MM.1S (cell line): ENCODE measurements at regions not wholly inside any gene's neighbourhood (a gene's known extent, or its start where the extent isn't known, plus 50 kb on each side); places are given as distances from the start of the nearest gene placed in this dataset.

Experiments used
- DNase-seq: peaks from one replicate; pipeline ENCODE4 v3.0.0-alpha.2; 2015
- H2AFZ ChIP-seq: fragments of 300-600 bp; sonication (generic); 2 replicates; pipeline ENCODE4 v1.6.0; 2016; ENCODE audit warnings: antibody characterized with exemption, low read length
- H3F3A ChIP-seq: fragments of 300-600 bp; sonication (generic); 2 replicates; pipeline ENCODE4 v1.6.1; 2016; ENCODE audit warnings: mild to moderate bottlenecking, antibody characterized with exemption, low read length, moderate library complexity, mixed read lengths; ENCODE audit not compliant: insufficient read depth
- H3K27ac ChIP-seq: fragments of 300-600 bp; sonication (generic); 2 replicates; pipeline ENCODE4 v1.5.1; 2016; ENCODE audit warnings: mild to moderate bottlenecking, low read length
- H3K27me3 ChIP-seq: fragments of 300-600 bp; sonication (generic); replicated peaks from 2 replicates; pipeline ENCODE4 v1.6.0; 2016; ENCODE audit warnings: low read length; ENCODE audit not compliant: insufficient read depth
- H3K36me3 ChIP-seq: fragments of 300-600 bp; sonication (generic); replicated peaks from 2 replicates; pipeline ENCODE4 v1.6.1; 2016; ENCODE audit warnings: mild to moderate bottlenecking, low read length, mixed read lengths; ENCODE audit not compliant: insufficient read depth
- H3K4me1 ChIP-seq: fragments of 300-600 bp; sonication (generic); 2 replicates; pipeline ENCODE4 v1.6.1; 2016; ENCODE audit warnings: low read length, mixed read lengths
- H3K4me2 ChIP-seq: fragments of 300-600 bp; sonication (generic); 2 replicates; pipeline ENCODE4 v1.6.0; 2016; ENCODE audit warnings: low read depth, low read length
- H3K4me3 ChIP-seq: fragments of 300-600 bp; sonication (generic); 2 replicates; pipeline ENCODE4 v1.5.1; 2016; ENCODE audit warnings: low read length, mixed read lengths
- H3K79me2 ChIP-seq: fragments of 300-600 bp; sonication (generic); 2 replicates; pipeline ENCODE4 v1.6.1; 2016; ENCODE audit warnings: mixed run types, low read length, mixed read lengths
- H3K9ac ChIP-seq: fragments of 300-600 bp; sonication (generic); 2 replicates; pipeline ENCODE4 v1.6.1; 2016; ENCODE audit warnings: low read length, mixed read lengths
- H3K9me2 ChIP-seq: fragments of 300-600 bp; sonication (generic); replicated peaks from 2 replicates; pipeline ENCODE4 v1.6.1; 2016; ENCODE audit warnings: mild to moderate bottlenecking, low read length, mixed read lengths; ENCODE audit not compliant: insufficient read depth
- H3K9me3 ChIP-seq: fragments of 300-600 bp; sonication (generic); replicated peaks from 2 replicates; pipeline ENCODE4 v1.6.1; 2016; ENCODE audit warnings: mild to moderate bottlenecking, low read length, mixed read lengths; ENCODE audit not compliant: insufficient read depth
- H4K20me1 ChIP-seq: fragments of 300-600 bp; sonication (generic); 2 replicates; pipeline ENCODE4 v1.6.1; 2016; ENCODE audit warnings: mild to moderate bottlenecking, low read length, moderate library complexity, mixed read lengths; ENCODE audit not compliant: insufficient read depth
- EZH2 ChIP-seq: fragments of 300-600 bp; sonication (generic); optimal IDR thresholded peaks from 2 replicates; pipeline ENCODE3; 2017; ENCODE audit warnings: low read depth, mild to moderate bottlenecking, antibody characterized with exemption, low read length, mixed read lengths
- EZH2phosphoT487 ChIP-seq: fragments of 300-600 bp; sonication (generic); IDR thresholded peaks from 2 replicates; pipeline ENCODE4 v1.6.1; 2018; ENCODE audit warnings: antibody characterized with exemption, low read length
- TF ChIP-seq, protein P1 (sequence below): fragments of 300-600 bp; sonication (generic); IDR thresholded peaks from 2 replicates; pipeline ENCODE4 v1.5.1; 2016; ENCODE audit warnings: antibody characterized with exemption, low read length, mixed read lengths

DNA sequence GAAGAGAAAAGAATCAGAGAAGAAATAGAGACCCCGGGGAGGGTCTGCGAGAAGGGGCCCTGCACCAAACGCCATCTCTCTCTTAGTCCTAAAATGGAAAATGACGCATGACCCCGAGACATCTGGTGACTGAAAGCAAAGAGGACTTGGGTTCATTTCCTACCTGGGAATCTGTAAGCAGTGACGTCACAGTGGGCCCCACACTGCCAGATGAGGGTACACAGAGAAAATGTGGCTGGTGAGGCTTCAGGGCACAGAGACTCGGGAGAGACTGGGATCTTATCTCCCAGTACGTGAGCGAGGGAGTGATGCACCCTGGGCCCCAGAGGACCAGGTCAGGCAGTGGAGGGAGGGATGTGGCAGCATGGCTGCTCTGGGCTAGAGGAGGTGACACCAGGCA, 288.1 kb upstream of the SFSWAP start:
- TF ChIP-seq EZH2phosphoT487, result no peak
- TF ChIP-seq, protein P1, sequence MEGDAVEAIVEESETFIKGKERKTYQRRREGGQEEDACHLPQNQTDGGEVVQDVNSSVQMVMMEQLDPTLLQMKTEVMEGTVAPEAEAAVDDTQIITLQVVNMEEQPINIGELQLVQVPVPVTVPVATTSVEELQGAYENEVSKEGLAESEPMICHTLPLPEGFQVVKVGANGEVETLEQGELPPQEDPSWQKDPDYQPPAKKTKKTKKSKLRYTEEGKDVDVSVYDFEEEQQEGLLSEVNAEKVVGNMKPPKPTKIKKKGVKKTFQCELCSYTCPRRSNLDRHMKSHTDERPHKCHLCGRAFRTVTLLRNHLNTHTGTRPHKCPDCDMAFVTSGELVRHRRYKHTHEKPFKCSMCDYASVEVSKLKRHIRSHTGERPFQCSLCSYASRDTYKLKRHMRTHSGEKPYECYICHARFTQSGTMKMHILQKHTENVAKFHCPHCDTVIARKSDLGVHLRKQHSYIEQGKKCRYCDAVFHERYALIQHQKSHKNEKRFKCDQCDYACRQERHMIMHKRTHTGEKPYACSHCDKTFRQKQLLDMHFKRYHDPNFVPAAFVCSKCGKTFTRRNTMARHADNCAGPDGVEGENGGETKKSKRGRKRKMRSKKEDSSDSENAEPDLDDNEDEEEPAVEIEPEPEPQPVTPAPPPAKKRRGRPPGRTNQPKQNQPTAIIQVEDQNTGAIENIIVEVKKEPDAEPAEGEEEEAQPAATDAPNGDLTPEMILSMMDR, result no peak
- TF ChIP-seq EZH2, result no peak

DNA sequence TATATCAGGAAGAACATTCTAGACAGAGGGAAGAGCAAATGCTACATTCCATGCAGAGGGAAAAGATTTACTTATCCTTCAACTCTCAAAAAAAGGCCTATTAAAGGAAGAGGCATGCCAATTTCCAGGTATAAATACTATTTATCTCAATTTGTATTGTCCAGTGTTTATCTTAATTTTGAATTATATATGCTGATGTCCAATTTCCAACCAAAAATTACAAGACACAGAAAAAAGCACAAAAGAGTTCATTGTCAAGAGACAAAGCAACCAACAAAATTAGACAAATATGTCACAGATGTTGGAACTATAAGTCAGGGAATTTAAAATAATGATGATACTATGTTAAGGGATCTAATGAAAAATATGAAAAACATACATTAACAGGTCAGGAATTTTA, 286.6 kb upstream of the SFSWAP start:
- Histone ChIP-seq H3K4me3 (no peak overlapping the region), H2AFZ (no peak overlapping the region), H3F3A (no peaks in the 10 kb centered on the region), H3K9me3 (no peaks in the 10 kb centered on the region), H4K20me1 (no peaks in the 10 kb centered on the region), H3K9me2 (no peaks in the 10 kb centered on the region), H3K9ac (no peak overlapping the region), H3K4me2 (no peak overlapping the region), H3K4me1 (no peaks in the 10 kb centered on the region), H3K27me3 (no peaks in the 10 kb centered on the region), H3K36me3 (no peaks in the 10 kb centered on the region), H3K27ac (no peak overlapping the region), H3K79me2 (no peaks in the 10 kb centered on the region)
- TF ChIP-seq EZH2 (no peak), EZH2phosphoT487 (no peak)
- TF ChIP-seq, protein P1, result no peak
- DNase-seq, result no peak

More for the DNA sequence above, 288.1 kb upstream of the SFSWAP start:
- Histone ChIP-seq H3K36me3 (no peaks in the 10 kb centered on the region), H4K20me1 (no peaks in the 10 kb centered on the region), H3K79me2 (no peaks in the 10 kb centered on the region), H3K4me2 (no peak overlapping the region), H3K9me2 (no peaks in the 10 kb centered on the region), H3F3A (no peaks in the 10 kb centered on the region), H3K4me3 (no peak overlapping the region), H2AFZ (no peak overlapping the region), H3K9me3 (no peaks in the 10 kb centered on the region), H3K9ac (no peak overlapping the region), H3K27ac (no peak overlapping the region), H3K4me1 (no peaks in the 10 kb centered on the region), H3K27me3 (no peaks in the 10 kb centered on the region)
- no peak for DNase-seq

DNA sequence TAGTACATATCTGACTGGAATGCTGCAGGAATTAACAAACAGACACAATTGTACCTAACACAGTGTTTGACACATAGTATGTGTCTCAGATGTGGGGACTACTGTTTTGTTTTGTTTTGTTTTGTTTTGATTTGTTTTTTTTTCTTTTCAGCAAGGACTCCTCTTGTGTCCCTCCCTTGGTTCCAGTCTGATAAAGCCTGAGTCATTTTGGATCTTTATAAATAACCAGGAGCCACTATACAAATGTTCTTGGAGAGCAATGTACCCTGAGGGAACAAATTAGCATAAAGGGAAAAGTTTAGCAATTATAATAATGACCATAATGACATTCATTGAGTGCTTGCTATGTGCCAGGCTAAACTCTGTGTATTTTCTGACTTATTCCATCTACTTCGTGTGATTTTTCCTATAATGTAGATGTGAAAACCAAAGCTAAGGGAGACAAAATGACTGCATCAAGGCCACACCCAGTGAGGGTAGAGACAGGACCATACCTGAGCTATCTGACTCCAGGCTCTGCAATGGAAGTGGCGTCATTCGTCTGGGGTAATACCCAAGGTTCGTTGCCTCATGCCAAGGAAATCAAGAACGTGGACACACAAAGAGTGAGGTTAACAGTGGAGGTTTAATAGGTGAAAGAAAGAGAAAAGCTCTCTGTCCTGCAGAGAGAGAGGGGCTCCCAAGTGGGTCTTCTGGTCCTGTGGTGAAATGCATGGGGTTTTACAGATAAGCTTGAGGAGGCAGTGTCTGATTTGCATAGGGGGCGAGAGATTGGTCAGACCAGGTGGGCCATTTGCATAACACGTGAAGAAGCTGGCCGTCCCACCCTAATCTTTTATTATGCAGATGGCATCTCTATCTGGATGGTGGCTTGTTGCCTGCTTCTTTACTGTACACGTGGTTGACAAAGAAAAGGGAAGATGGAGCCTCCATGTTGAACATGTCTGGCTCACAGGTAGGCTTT, 285.5 kb upstream of the SFSWAP start:
- H3K9ac ChIP-seq, result no peak overlapping the region
- no peaks in the 10 kb centered on the region for H3K9me2 ChIP-seq
- H3F3A ChIP-seq, result no peaks in the 10 kb centered on the region
- no peaks in the 10 kb centered on the region for H4K20me1 ChIP-seq
- no peak overlapping the region for H3K4me2 ChIP-seq
- H3K79me2 ChIP-seq, result no peaks in the 10 kb centered on the region
- no peak for DNase-seq
- H3K27ac ChIP-seq, result no peak overlapping the region
- no peaks in the 10 kb centered on the region for H3K9me3 ChIP-seq
- no peaks in the 10 kb centered on the region for H3K36me3 ChIP-seq
- TF ChIP-seq EZH2phosphoT487, result no peak
- TF ChIP-seq, protein P1, result no peak
- no peak for TF ChIP-seq EZH2
- H3K4me1 ChIP-seq, result no peaks in the 10 kb centered on the region
- H3K27me3 ChIP-seq, result no peaks in the 10 kb centered on the region
- no peak overlapping the region for H2AFZ ChIP-seq
- no peak overlapping the region for H3K4me3 ChIP-seq
